Endothelial cell of umbilical vein (primary cell): ENCODE measurements at regions not wholly inside any gene's neighbourhood (a gene's known extent, or its start where the extent isn't known, plus 50 kb on each side); places are given as distances from the start of the nearest gene placed in this dataset.

ENCODE experiments used
- BruUV-seq: library from RNA; stranded (reverse); fragments of 400-500 nt; replicated peaks from 2 replicates; lab custom pipeline; 2021; lab: Mats Ljungman, UMichigan
- CTCF ChIA-PET: fragments of 300-600, 350-600 bp; sonication (Branson Sonifier 250); formaldehyde crosslinking; loops from one replicate; lab custom pipeline; 2021; ENCODE audit warnings: antibody characterized with exemption, inconsistent platforms; lab: Charles Lee
- POLR2A ChIA-PET: fragments of 300-600, 350-600 bp; sonication (Branson Sonifier 250); formaldehyde crosslinking; loops from one replicate; lab custom pipeline; 2021; ENCODE audit warnings: antibody characterized with exemption, inconsistent platforms; lab: Charles Lee
- DNase-seq: peaks from one replicate; pipeline ENCODE4 v3.0.0-alpha.2; 2011; ENCODE audit warnings: low read depth, low spot score
- FAIRE-seq: peaks from 2 replicates; lab custom pipeline; 2011; peaks lifted over from hg19 to GRCh38; lab: Jason Lieb, UNC
- H2AFZ ChIP-seq: 2 replicates; pipeline ENCODE4 v1.6.0; 2012; ENCODE audit warnings: low read depth, low read length, control low read depth, inconsistent platforms
- H3K27ac ChIP-seq: 2 replicates; pipeline ENCODE4 v1.5.1; 2011; ENCODE audit warnings: low read depth, mild to moderate bottlenecking, control low read depth, low read length, moderate library complexity; ENCODE audit not compliant: insufficient read depth
- H3K27me3 ChIP-seq, 2 experiments: 2 replicates each; pipeline versions ENCODE4 v1.6.0 to v1.6.1; 2011; ENCODE audit warnings: low read length in 2 of 2, mixed read lengths in 1 of 2; ENCODE audit not compliant: control insufficient read depth in 2 of 2, insufficient read depth in 2 of 2
- H3K36me3 ChIP-seq, 2 experiments: 2 replicates in 1 of 2; 3 replicates in 1 of 2; pipeline ENCODE4 v1.5.1; 2011; ENCODE audit warnings: low read length in 2 of 2, mild to moderate bottlenecking in 1 of 2, moderate library complexity in 1 of 2; ENCODE audit not compliant: control insufficient read depth in 2 of 2, insufficient read depth in 2 of 2; ENCODE audit errors: extremely low read depth in 1 of 2
- H3K4me1 ChIP-seq: 3 replicates; pipeline ENCODE4 v1.5.1; 2011; ENCODE audit warnings: mild to moderate bottlenecking, low read length; ENCODE audit not compliant: control insufficient read depth, insufficient read depth; ENCODE audit errors: extremely low read depth
- H3K4me2 ChIP-seq: 2 replicates; pipeline ENCODE4 v1.6.1; 2011; ENCODE audit warnings: low read length, control low read depth, mixed read lengths; ENCODE audit not compliant: insufficient read depth
- H3K4me3 ChIP-seq, 3 experiments: fragments of 200-600 bp in 1 of 3; sonication (generic), shearing (Covaris generic) in 1 of 3; replicated peaks in 1 of 3; 2 replicates each; pipeline ENCODE4 v1.5.1; 2011 to 2016; ENCODE audit warnings: control low read depth in 3 of 3, low read length in 3 of 3, mild to moderate bottlenecking in 2 of 3, inconsistent platforms in 1 of 3, low read depth in 1 of 3, moderate library complexity in 1 of 3; ENCODE audit not compliant: insufficient read depth in 1 of 3
- H3K79me2 ChIP-seq: 2 replicates; pipeline ENCODE4 v1.6.0; 2012; ENCODE audit warnings: low read length, inconsistent platforms; ENCODE audit not compliant: control insufficient read depth, insufficient read depth
- H3K9ac ChIP-seq: replicated peaks from 2 replicates; pipeline ENCODE3; 2011; ENCODE audit warnings: low read length, control low read depth; ENCODE audit not compliant: insufficient read depth; ENCODE audit errors: extremely low read depth
- H3K9me1 ChIP-seq: replicated peaks from 3 replicates; pipeline ENCODE4 v1.6.0; 2011; ENCODE audit warnings: mild to moderate bottlenecking, low read length; ENCODE audit not compliant: control insufficient read depth, insufficient read depth; ENCODE audit errors: extremely low read depth
- H3K9me3 ChIP-seq: replicated peaks from 2 replicates; pipeline ENCODE4 v1.5.1; 2012; ENCODE audit warnings: low read length, inconsistent platforms; ENCODE audit not compliant: control insufficient read depth, insufficient read depth
- H4K20me1 ChIP-seq: replicated peaks from 2 replicates; pipeline ENCODE3; 2011; ENCODE audit warnings: mild to moderate bottlenecking, low read length; ENCODE audit not compliant: control insufficient read depth, insufficient read depth; ENCODE audit errors: extremely low read depth
- CTCF ChIP-seq, 2 donors: IDR thresholded peaks; 1 replicate in 1 of 2; 2 replicates in 1 of 2; pipeline ENCODE4 v1.5.1; 2011; ENCODE audit warnings: low read length in 2 of 2, mild to moderate bottlenecking in 2 of 2, moderate library complexity in 2 of 2, control low read depth in 1 of 2, inconsistent platforms in 1 of 2, low read depth in 1 of 2; ENCODE audit not compliant: insufficient read depth in 1 of 2; ENCODE audit errors: extremely low read depth in 1 of 2
- EZH2 ChIP-seq: IDR thresholded peaks from 2 replicates; pipeline ENCODE4 v1.6.1; 2012; ENCODE audit warnings: borderline replicate concordance, low read depth, mild to moderate bottlenecking, moderate library complexity, low read length, inconsistent platforms; ENCODE audit not compliant: severe bottlenecking
- FOS ChIP-seq: IDR thresholded peaks from 2 replicates; pipeline ENCODE4 v1.6.1; 2011; ENCODE audit warnings: mild to moderate bottlenecking, low read length, moderate library complexity, borderline replicate concordance; ENCODE audit not compliant: insufficient read depth
- GATA2 ChIP-seq: IDR thresholded peaks from 2 replicates; pipeline ENCODE4 v1.7.0; 2011; ENCODE audit warnings: low read depth, mild to moderate bottlenecking, moderate library complexity, mixed read lengths, low read length; ENCODE audit not compliant: insufficient read length, insufficient read depth
- MAX ChIP-seq: IDR thresholded peaks from 2 replicates; pipeline ENCODE4 v1.6.1; 2011; ENCODE audit not compliant: insufficient read depth, insufficient read length
- POLR2AphosphoS5 ChIP-seq: IDR thresholded peaks from 2 replicates; pipeline ENCODE4 v1.6.1; 2012; ENCODE audit warnings: low read depth, mild to moderate bottlenecking, control low read depth, low read length, moderate library complexity; ENCODE audit not compliant: insufficient read depth
- dilution Hi-C: fragments of 300-500 bp; cut with MboI; formaldehyde crosslinking; loops from one replicate; pipeline ENCODE4 v1.15.0; 2019; ENCODE audit warnings: low sequenced_read_pairs; ENCODE audit not compliant: extremely low pct_ligation_motif_present
- intact Hi-C: fragments of 100-400 bp; cut with micrococcal nuclease; formaldehyde crosslinking; loops from one replicate; pipeline ENCODE4 v1.10.0; 2022

DNA sequence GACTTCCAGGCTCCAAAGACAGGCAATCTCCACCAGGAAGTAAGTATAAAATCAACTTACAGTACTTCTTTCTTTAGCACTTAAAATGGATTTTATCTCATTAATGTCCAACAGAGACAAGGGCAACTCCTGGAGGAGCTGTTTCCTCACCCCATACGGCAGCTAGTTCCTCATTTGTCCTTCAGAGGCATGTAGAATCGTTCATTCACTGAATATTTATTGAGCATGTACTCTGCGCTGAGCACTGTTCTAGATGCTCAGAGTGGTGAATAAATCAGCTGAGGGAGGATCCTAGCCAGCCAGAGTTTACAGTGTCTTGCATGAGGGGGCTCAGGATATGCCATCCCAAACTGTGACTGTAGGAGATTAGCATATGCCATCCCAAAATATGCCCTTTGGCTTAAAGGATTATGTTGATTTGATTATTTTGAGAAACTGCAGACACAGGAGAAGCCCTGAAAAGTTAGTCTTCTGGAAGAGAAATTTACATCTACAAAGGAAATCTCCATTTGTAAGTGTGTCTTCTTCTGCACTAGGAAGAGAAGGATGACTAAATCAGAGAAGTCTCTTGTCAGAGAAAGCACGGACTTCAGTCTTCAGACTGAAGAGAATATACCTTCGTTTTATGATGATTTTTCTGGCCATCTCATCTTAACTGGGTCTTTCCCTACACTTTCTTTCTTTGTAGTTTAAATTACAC lies 66.9 kb downstream of the BAMBI start:
- Histone ChIP-seq H3K4me2 (no peak overlapping the region), H3K79me2 (no peaks in the 10 kb centered on the region), H3K27ac (no peak overlapping the region), H4K20me1 (no peaks in the 10 kb centered on the region), H3K9me1 (no peaks in the 10 kb centered on the region), H2AFZ (no peak overlapping the region), H3K4me1 (no peaks in the 10 kb centered on the region), H3K4me3 (no peak overlapping the region), H3K27me3 (peaks cover 0 to 2% of the 10 kb centered on the region in 2 experiments), H3K9ac (no peak overlapping the region), H3K9me3 (no peaks in the 10 kb centered on the region), H3K36me3 (no peaks in the 10 kb centered on the region)
- dilution Hi-C loops (no loop called here), intact Hi-C loops (no loop called here)
- ChIA-PET CTCF (interaction anchor here (1.4 kb wide), 1 partner anchor 240 kb away, joined by 4 read pairs; no protein-coding TSS in a partner anchor), POLR2A (no interaction called here)
- FAIRE-seq (no peak), DNase-seq (no peak)
- TF ChIP-seq POLR2AphosphoS5 (no peak), GATA2 (no peak), MAX (no peak), FOS (no peak), EZH2 (no peak), CTCF (IDR thresholded peaks at IDR 0.05; ENCODE audit: extremely low read depth in 1 of 2, insufficient read depth in 1 of 2, low read depth in 1 of 2, low read length in 2 of 2) (no peak)
- BruUV-seq, result no TSS peak
